PFSK-1 (cell line): ENCODE measurements at regions not wholly inside any gene's neighbourhood (a gene's known extent, or its start where the extent isn't known, plus 50 kb on each side); places are given as distances from the start of the nearest gene placed in this dataset.

Experiments used
- FOXP2 ChIP-seq: optimal IDR thresholded peaks from 2 replicates; pipeline ENCODE3; 2011; ENCODE audit warnings: borderline replicate concordance, control low read depth, inconsistent platforms; ENCODE audit not compliant: insufficient read depth; ENCODE audit errors: extremely low read length, extremely low read depth
- POLR2AphosphoS5 ChIP-seq: IDR thresholded peaks from 2 replicates; pipeline ENCODE4 v1.6.1; 2012; ENCODE audit warnings: low read depth, mild to moderate bottlenecking, control low read depth, low read length, moderate library complexity
- SIN3A ChIP-seq: IDR thresholded peaks from 2 replicates; pipeline ENCODE4 v1.6.1; 2012; ENCODE audit warnings: mild to moderate bottlenecking, low read length, moderate library complexity, borderline replicate concordance; ENCODE audit not compliant: insufficient read depth
- TAF1 ChIP-seq: IDR thresholded peaks from 2 replicates; pipeline ENCODE4 v1.6.1; 2012; ENCODE audit warnings: low read length, control low read depth, borderline replicate concordance; ENCODE audit not compliant: insufficient read depth
- TF ChIP-seq, protein P1 (sequence below), 2 experiments: IDR thresholded peaks; 2 replicates each; pipeline versions ENCODE4 v1.6.1 to v1.8.0; 2011 to 2012; ENCODE audit warnings: low read depth in 2 of 2, low read length in 2 of 2, control low read depth in 1 of 2, inconsistent platforms in 1 of 2, mild to moderate bottlenecking in 1 of 2, moderate library complexity in 1 of 2; ENCODE audit not compliant: insufficient read depth in 1 of 2

DNA sequence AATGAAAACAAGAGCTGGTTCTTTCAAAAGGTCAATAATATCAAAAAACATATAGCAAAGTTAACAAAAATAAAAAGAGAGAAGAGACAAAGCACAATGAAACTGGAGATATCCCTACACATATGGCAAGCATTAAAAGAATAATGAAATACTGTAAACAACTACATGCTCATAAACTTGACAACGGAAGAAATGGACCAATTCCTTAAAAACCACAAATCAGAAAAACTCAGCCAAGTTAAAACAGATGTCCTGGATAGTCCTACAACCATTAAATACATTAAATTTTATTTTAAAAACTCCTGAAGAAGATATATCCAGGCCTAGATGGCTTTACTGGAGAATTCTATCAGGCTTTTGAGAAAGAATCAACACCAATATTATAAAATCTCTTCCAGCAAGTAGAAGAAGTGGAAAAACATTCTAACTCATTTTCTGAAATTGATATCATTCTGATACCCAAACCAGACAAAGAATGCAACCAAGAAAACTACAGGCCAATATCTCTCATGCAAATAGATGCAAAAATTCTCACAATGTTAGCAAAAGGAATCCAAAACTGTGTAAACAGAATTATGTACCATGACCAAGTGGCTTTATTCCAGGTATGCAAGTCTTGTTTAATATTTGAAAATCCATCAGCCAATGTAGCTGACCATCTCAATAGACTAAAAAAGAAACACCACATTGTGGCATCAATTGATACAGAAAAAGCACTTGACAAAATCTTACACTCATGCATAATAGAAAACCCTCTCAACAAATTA is 56.1 kb upstream of the LRRC7 start:
- no peak for TF ChIP-seq FOXP2
- TF ChIP-seq TAF1: no peak
- no peak for TF ChIP-seq POLR2AphosphoS5

DNA sequence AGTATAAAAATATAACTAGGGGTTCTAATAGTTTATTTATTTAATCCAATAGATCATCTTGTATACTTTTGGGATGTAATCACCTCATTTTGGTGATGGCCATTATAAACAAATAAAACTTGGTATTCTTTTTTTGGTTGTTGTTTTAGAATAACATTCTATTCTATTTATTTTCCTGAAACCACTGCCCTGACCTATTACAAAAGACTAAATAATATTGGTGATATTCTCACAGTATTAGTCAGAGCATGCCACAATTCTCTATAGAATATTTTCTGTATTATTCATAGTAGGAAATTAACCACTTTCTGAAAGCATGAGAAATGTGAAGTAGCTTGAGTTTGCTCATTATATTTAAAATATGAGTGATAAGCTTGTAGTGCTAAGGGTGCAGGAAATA is 54.1 kb upstream of the LRRC7 start:
- TF ChIP-seq, protein P1, sequence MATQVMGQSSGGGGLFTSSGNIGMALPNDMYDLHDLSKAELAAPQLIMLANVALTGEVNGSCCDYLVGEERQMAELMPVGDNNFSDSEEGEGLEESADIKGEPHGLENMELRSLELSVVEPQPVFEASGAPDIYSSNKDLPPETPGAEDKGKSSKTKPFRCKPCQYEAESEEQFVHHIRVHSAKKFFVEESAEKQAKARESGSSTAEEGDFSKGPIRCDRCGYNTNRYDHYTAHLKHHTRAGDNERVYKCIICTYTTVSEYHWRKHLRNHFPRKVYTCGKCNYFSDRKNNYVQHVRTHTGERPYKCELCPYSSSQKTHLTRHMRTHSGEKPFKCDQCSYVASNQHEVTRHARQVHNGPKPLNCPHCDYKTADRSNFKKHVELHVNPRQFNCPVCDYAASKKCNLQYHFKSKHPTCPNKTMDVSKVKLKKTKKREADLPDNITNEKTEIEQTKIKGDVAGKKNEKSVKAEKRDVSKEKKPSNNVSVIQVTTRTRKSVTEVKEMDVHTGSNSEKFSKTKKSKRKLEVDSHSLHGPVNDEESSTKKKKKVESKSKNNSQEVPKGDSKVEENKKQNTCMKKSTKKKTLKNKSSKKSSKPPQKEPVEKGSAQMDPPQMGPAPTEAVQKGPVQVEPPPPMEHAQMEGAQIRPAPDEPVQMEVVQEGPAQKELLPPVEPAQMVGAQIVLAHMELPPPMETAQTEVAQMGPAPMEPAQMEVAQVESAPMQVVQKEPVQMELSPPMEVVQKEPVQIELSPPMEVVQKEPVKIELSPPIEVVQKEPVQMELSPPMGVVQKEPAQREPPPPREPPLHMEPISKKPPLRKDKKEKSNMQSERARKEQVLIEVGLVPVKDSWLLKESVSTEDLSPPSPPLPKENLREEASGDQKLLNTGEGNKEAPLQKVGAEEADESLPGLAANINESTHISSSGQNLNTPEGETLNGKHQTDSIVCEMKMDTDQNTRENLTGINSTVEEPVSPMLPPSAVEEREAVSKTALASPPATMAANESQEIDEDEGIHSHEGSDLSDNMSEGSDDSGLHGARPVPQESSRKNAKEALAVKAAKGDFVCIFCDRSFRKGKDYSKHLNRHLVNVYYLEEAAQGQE (IDR thresholded peaks at IDR 0.05; ENCODE audit: insufficient read depth in 1 of 2, low read depth in 2 of 2, low read length in 2 of 2): no peak
- TF ChIP-seq POLR2AphosphoS5: no peak
- TF ChIP-seq FOXP2: no peak
- no peak for TF ChIP-seq SIN3A
- TF ChIP-seq TAF1: no peak
